Gastroesophageal sphincter (tissue), 4 donors: ENCODE measurements at regions not wholly inside any gene's neighbourhood (a gene's known extent, or its start where the extent isn't known, plus 50 kb on each side); places are given as distances from the start of the nearest gene placed in this dataset.

Experiments
- ATAC-seq: fragments of 150-250 bp; one replicate; pipeline ENCODE4 v1.9.1; 2016; ENCODE audit warnings: mild to moderate bottlenecking, moderate library complexity
- H3K27ac ChIP-seq, 4 donors: fragments of 200-600 bp; sonication (generic) in 3 of 4; 1 replicate in 3 of 4; 2 replicates in 1 of 4; pipeline ENCODE4 v1.5.1; 2016 to 2019
- H3K27me3 ChIP-seq: fragments of 200-600 bp; sonication (generic); one replicate; pipeline ENCODE4 v1.5.1; 2019
- H3K36me3 ChIP-seq, 2 donors: fragments of 200-600 bp; sonication (generic); one replicate each; pipeline ENCODE4 v1.5.1; 2019; ENCODE audit warnings: control low read depth in 1 of 2
- H3K4me1 ChIP-seq, 3 donors: fragments of 200-600 bp; sonication (generic); 1 replicate in 2 of 3; 2 replicates in 1 of 3; pipeline ENCODE4 v1.5.1; 2016 to 2019; ENCODE audit warnings: control low read depth in 2 of 3
- H3K4me3 ChIP-seq, 2 donors: fragments of 200-600 bp; sonication (generic); one replicate each; pipeline ENCODE4 v1.5.1; 2019; ENCODE audit warnings: mild to moderate bottlenecking in 1 of 2, moderate library complexity in 1 of 2
- H3K9me3 ChIP-seq, 3 donors: fragments of 200-600 bp; sonication (generic); one replicate each; pipeline ENCODE4 v1.5.1; 2017 to 2019; ENCODE audit warnings: control low read depth in 2 of 3
- EP300 ChIP-seq: sonication (generic); formaldehyde crosslinking; IDR thresholded peaks from one replicate; pipeline ENCODE4 v1.6.1; 2017; ENCODE audit warnings: antibody characterized with exemption, mild to moderate bottlenecking
- POLR2A ChIP-seq, 2 donors: fragments of 450-650 bp; IDR thresholded peaks; one replicate each; pipeline ENCODE4 v1.6.1; 2017; ENCODE audit warnings: antibody characterized with exemption in 2 of 2, mild to moderate bottlenecking in 2 of 2, moderate library complexity in 1 of 2
- POLR2AphosphoS5 ChIP-seq: sonication (generic); formaldehyde crosslinking; IDR thresholded peaks from one replicate; pipeline ENCODE4 v1.6.1; 2017; ENCODE audit warnings: antibody characterized with exemption
- WGBS, 2 donors: methylation state at CpG; one replicate each; pipeline ENCODE4 v1.1.5; 2018; ENCODE audit warnings: low coverage in 1 of 2; 5-methylcytosine and 5-hydroxymethylcytosine counted together
- TF ChIP-seq, protein P1 (sequence below), 4 experiments: fragments of 200-600 bp in 2 of 4; fragments of 450-650 bp in 2 of 4; sonication (generic) in 1 of 4; IDR thresholded peaks; one replicate each; pipeline ENCODE4 v1.5.1; 2017 to 2019; ENCODE audit warnings: antibody characterized with exemption in 4 of 4, mild to moderate bottlenecking in 2 of 4, moderate library complexity in 2 of 4

DNA sequence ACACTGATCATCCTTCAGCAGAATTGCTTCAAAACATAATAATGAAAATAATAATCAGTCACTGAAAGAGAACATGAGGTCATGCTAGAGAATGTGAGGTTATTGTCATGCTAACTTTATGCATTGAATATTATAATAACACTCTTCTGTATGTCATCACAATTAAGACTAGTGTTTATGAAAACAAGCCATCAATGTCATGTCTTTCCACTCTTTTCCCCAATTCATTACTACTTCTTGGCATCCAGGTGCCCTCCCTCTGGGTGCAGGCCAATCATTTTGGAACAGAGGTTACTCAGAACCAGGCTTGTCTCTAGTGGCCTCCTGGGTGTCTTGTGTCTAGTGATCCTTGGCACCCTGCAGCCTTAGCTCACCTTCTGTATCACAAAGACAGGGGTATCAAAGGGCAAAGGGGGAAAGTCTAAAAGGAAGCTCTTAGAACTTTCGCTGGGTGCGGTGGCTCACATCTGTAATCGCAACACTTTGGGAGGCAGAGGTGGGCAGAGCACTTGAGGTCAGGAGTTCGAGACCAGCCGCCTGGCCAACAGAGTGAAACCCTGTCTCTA lies 217.6 kb upstream of the PIK3R1 start:
- Histone ChIP-seq H3K4me3 (no peak overlapping the region), H3K27me3 (no peaks in the 10 kb centered on the region), H3K36me3 (no peaks in the 10 kb centered on the region), H3K27ac (peak overlapping the region; percentile 17 to 83 (median 70)), H3K4me1 (peaks cover 0 to 43% (median 13%) of the 10 kb centered on the region in 3 donors), H3K9me3 (no peaks in the 10 kb centered on the region)
- no peak for TF ChIP-seq POLR2A (IDR thresholded peaks at IDR 0.05)
- TF ChIP-seq, protein P1, sequence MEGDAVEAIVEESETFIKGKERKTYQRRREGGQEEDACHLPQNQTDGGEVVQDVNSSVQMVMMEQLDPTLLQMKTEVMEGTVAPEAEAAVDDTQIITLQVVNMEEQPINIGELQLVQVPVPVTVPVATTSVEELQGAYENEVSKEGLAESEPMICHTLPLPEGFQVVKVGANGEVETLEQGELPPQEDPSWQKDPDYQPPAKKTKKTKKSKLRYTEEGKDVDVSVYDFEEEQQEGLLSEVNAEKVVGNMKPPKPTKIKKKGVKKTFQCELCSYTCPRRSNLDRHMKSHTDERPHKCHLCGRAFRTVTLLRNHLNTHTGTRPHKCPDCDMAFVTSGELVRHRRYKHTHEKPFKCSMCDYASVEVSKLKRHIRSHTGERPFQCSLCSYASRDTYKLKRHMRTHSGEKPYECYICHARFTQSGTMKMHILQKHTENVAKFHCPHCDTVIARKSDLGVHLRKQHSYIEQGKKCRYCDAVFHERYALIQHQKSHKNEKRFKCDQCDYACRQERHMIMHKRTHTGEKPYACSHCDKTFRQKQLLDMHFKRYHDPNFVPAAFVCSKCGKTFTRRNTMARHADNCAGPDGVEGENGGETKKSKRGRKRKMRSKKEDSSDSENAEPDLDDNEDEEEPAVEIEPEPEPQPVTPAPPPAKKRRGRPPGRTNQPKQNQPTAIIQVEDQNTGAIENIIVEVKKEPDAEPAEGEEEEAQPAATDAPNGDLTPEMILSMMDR (IDR thresholded peaks at IDR 0.05) = peak in 1 of 4 experiments; percentile 24
- TF ChIP-seq POLR2AphosphoS5 = peak; percentile 54
- ATAC-seq = peak; percentile 50
- 91 to 100% methylated on average over 3 to 4 of the region's 5 CpGs for WGBS, 2 donors

GRCh38 chr5:67997148-67997547 lies 218.4 kb upstream of the PIK3R1 start:
- Histone ChIP-seq H3K4me3 (no peak overlapping the region), H3K9me3 (no peaks in the 10 kb centered on the region), H3K36me3 (no peaks in the 10 kb centered on the region), H3K27me3 (no peaks in the 10 kb centered on the region), H3K4me1 (peaks cover 7 to 51% (median 13%) of the 10 kb centered on the region in 3 donors), H3K27ac (peak overlapping the region; percentile 18 to 83 (median 56))
- ATAC-seq = no peak
- 100% methylated on average over 1 of the region's 1 CpG for WGBS, 2 donors
- TF ChIP-seq EP300 (no peak), POLR2AphosphoS5 (no peak), POLR2A (IDR thresholded peaks at IDR 0.05) (no peak)
- TF ChIP-seq, protein P1 (IDR thresholded peaks at IDR 0.05) = no peak

DNA sequence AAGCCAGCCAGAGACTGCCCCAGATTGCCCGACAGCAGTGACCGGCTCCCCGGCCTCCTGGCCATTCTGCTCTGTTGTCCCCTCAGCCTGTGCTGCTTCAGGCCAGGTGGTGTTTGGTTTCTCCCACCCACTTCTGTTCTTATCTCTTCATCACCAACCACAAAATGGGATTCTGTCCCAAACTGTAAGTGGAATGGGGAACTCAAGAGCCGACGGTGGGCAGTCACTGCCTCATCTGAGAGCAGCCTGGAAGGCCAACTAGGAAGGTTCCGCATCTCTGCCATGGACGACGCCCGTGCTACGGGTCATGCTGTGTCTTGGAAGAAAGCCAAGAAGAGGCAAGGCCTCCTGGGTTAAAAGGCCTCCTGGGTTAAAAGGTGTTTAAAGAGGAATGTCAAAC lies 219.0 kb upstream of the PIK3R1 start:
- H3K4me1 ChIP-seq = peaks cover 7 to 57% (median 13%) of the 10 kb centered on the region in 3 donors
- peak overlapping the region; percentile 18 to 83 (median 56) for H3K27ac ChIP-seq
- ATAC-seq = no peak
- H3K4me3 ChIP-seq = no peak overlapping the region
- no peaks in the 10 kb centered on the region for H3K27me3 ChIP-seq
- no peak for TF ChIP-seq EP300
- no peaks in the 10 kb centered on the region for H3K36me3 ChIP-seq
- WGBS, 2 donors = 92% methylated on average over 3 of the region's 10 CpGs; no CpG with 5 or more reads in 1 of the 2 donors
- no peaks in the 10 kb centered on the region for H3K9me3 ChIP-seq

DNA sequence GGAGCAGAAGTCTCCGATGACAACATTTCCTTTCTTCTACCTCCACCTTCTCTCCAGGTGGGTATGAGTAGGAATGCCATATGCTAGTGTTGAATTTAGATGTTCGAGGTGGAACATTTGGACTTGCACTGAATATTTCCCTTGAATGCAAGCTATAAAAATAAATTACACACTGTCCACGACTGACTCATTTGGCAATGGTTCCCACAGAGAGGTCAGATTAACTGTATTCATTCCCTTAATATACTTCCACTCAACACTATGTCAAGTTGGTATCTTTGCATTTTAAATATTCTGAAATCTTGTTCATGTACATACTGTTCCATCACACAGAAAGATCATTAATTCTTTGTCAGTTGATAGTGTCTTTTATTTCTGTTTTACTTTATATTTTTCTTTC lies 222.6 kb upstream of the PIK3R1 start:
- 16 to 17% methylated on average over 3 of the region's 3 CpGs for WGBS, 2 donors
- H3K4me1 ChIP-seq = peaks cover 5 to 44% (median 7%) of the 10 kb centered on the region in 3 donors
- H3K4me3 ChIP-seq = no peak overlapping the region
- peak overlapping the region; percentile 13 to 63 (median 52) for H3K27ac ChIP-seq
- H3K27me3 ChIP-seq = no peaks in the 10 kb centered on the region
- no peak for TF ChIP-seq POLR2A (IDR thresholded peaks at IDR 0.05)
- peak; percentile 54 for TF ChIP-seq POLR2AphosphoS5
- H3K9me3 ChIP-seq = no peaks in the 10 kb centered on the region
- no peak for ATAC-seq
- no peaks in the 10 kb centered on the region for H3K36me3 ChIP-seq

GRCh38 chr5:67989456-67989855 lies 226.1 kb upstream of the PIK3R1 start:
- peak; percentile 64 for ATAC-seq
- no peak overlapping the region for H3K27ac ChIP-seq
- H3K9me3 ChIP-seq = no peaks in the 10 kb centered on the region
- peaks cover 0 to 43% (median 18%) of the 10 kb centered on the region in 3 donors for H3K4me1 ChIP-seq
- H3K36me3 ChIP-seq = no peaks in the 10 kb centered on the region
- WGBS, 2 donors = 31% methylated on average over 2 of the region's 2 CpGs; no CpG with 5 or more reads in 1 of the 2 donors
- no peaks in the 10 kb centered on the region for H3K27me3 ChIP-seq
- TF ChIP-seq EP300 (no peak), POLR2AphosphoS5 (no peak), POLR2A (IDR thresholded peaks at IDR 0.05) (no peak)
- TF ChIP-seq, protein P1 (IDR thresholded peaks at IDR 0.05) = no peak
- no peak overlapping the region for H3K4me3 ChIP-seq

DNA sequence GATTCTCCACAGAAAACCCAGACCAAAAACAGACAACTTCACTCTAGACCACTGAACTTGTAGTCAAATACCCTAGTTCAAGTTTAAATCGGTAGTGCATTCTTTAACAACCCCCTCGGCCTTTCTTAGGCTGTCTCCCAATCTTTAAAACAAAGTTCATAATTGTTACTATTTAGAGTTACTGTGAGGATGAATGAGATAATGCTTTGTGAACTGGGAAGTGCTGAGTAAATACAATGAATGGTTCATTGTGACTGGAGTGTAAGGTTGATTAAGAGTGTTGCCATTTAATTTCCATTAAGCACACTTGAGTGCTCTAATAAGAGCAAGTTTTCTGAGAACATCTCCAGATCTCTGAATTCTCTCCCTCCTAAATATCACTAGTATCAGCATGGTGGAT lies 228.8 kb upstream of the PIK3R1 start:
- 38 to 43% methylated on average over 2 of the region's 2 CpGs for WGBS, 2 donors
- Histone ChIP-seq H3K36me3 (no peaks in the 10 kb centered on the region), H3K4me3 (no peak overlapping the region), H3K27me3 (no peaks in the 10 kb centered on the region), H3K9me3 (no peaks in the 10 kb centered on the region), H3K4me1 (peaks cover 0 to 22% (median 10%) of the 10 kb centered on the region in 3 donors), H3K27ac (peak overlapping the region in 2 of 4 donors; percentile 62 to 77)
- no peak for ATAC-seq
- TF ChIP-seq, protein P1 (IDR thresholded peaks at IDR 0.05) = no peak
- no peak for TF ChIP-seq POLR2A (IDR thresholded peaks at IDR 0.05)
- no peak for TF ChIP-seq POLR2AphosphoS5
- TF ChIP-seq EP300 = no peak
